ENCODE measurements at regions not wholly inside any gene's neighbourhood (a gene's known extent, or its start where the extent isn't known, plus 50 kb on each side); places are given as distances from the start of the nearest gene placed in this dataset.

GRCh38 chr22:27648853-27649252 lies 152.7 kb downstream of the MN1 start:
- no peak for TF ChIP-seq POLR2AphosphoS5 (IDR thresholded peaks at IDR 0.05; ENCODE audit: low read depth, low read length)
- TF ChIP-seq SIN3A (IDR thresholded peaks at IDR 0.05; ENCODE audit: borderline replicate concordance, insufficient read depth, low read length) = no peak
- TF ChIP-seq TAF1 (IDR thresholded peaks at IDR 0.05; ENCODE audit: borderline replicate concordance, insufficient read depth, low read length) = no peak
- TF ChIP-seq REST (IDR thresholded peaks at IDR 0.05; ENCODE audit: insufficient read depth in 1 of 2, low read depth in 2 of 2, low read length in 2 of 2) = no peak

Data from PFSK-1 (cell line).